M059J (cell line): ENCODE measurements at regions not wholly inside any gene's neighbourhood (a gene's known extent, or its start where the extent isn't known, plus 50 kb on each side); places are given as distances from the start of the nearest gene placed in this dataset.

Experiments
- DNase-seq: peaks from one replicate; pipeline ENCODE4 v3.0.0-alpha.2; 2012; ENCODE audit warnings: low read depth

DNA sequence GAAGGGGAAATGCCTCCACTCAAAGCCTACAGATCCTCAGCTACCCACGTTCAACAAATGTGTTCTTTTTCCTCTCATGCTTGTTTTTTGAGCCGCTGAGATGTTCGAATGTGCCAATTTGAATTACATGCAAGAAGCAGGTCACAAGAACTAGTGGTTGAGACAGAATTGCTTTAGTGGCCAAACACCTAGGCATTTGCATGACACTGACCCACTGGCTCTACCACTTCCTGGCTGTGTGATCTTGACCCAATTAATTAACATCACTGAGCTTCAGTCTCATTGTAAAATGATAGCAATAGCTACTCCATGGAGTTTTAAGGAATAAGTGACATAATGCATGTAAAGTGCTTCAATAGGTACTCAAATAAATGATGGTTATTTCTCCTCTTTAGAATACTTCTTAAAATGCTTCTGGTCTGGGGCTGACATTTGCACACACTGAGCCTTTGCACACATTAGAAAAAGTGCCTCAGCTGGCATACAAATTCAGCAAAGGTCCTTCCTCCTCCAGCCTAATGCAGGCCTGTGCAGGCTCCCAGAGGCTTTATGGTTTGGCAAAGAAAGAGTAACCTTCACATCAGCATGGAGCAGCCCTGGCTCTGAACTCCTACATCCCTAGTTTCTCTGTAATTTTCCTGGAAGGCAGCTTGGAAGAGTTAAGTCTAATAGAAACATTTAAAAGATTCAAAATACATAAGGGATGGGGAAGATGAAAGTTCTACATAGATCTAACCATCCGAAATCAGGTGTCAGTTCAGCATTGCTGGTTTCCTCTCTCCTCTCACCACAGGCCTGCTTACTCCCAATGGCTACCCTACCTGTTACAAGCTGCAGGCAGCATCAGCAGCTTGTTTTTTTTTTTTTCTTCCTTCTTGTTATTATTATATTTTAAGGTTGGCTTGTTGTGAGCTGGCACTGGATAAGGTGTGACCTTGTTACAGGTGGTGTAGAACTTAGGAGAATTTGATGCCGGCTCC is 107.4 kb downstream of the TBX19 start:
- no peak for DNase-seq

DNA sequence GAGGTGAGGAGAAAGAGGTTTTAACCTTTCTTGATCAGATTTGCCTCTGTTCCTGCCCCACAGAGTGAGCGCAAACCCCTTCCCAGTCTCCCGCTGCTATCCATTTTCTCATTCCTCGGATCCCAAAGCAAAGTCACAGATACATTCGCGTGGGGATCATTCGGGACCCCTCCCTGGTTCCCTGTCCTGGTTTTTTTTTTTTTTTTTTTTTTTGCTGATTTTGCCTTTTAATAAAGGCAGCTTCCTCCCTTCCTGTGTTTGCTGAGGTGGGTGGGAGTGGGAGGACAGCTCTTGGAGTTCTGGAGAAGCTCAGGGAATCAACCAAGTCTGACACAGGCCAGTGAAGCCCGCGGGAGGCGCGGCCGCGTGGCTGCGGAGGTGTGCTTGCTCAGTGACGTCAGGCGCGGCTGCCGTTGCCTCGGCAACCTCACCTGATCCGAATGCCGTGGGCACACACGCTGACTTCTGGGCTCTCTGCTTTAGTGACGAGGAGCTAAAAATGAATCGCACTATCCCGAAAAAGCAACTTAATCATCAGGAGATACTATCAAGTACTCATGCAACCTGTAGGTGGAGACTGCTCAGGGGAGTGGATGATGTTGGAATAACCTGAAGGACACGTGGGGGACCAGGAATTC is 106.4 kb downstream of the TBX19 start:
- DNase-seq, result peak; percentile 48

DNA sequence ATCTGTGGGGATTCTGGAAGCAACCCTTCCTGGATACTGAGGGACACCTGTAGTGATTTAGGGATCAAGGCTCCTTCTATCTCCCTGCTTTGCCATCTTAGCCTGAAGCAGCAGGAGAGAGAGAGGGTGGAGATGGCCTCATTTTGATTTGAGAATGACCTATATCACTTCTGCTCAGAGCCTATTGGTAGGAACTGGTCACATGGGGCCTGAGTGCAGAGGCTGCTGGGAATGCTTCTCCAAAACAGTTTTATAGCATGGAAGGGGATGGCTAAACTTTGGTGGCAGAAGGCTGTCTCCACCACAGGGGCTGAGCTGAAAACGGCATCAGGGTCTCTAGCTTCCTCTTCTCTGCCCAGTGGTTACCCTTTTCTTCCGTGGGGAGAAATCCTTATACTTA is 105.8 kb downstream of the TBX19 start:
- no peak for DNase-seq

DNA sequence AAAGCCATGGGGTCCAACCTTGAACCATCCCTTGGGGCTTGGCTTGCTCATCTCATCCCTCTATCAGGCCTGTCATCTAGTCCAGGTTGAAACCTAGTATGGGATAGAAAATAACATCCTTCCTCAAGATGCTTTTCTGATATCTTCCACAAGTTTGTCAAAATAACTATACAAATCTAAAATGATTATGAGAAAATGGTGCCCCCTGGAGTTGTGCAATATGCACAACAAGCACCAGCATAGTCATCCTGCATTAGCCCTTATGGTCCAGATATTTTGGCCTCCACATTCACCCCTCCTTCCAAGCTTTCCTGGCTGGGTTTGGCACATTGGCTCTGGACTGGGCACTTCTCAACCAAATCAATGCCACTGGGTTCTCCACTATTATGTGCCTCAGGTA is 101.2 kb downstream of the TBX19 start:
- no peak for DNase-seq

DNA sequence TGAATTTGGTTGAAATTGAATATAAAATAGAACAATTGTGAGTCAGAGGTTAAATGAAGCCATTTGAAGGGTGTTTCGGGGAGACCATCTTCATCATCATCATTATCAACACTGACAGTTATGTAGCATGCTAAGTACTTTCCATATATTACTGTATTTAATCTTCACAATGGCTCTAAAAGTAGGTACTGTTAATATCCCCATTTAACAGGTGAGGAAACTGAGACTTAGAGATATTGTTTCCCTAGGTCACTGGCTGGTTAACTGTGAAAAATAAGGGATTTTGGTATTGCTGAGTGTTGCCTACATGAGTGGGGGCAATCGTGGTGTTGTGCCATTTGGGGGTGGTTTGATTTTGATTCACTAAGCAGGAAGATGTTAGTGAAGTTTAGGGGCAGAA is 100.3 kb downstream of the TBX19 start:
- no peak for DNase-seq

DNA sequence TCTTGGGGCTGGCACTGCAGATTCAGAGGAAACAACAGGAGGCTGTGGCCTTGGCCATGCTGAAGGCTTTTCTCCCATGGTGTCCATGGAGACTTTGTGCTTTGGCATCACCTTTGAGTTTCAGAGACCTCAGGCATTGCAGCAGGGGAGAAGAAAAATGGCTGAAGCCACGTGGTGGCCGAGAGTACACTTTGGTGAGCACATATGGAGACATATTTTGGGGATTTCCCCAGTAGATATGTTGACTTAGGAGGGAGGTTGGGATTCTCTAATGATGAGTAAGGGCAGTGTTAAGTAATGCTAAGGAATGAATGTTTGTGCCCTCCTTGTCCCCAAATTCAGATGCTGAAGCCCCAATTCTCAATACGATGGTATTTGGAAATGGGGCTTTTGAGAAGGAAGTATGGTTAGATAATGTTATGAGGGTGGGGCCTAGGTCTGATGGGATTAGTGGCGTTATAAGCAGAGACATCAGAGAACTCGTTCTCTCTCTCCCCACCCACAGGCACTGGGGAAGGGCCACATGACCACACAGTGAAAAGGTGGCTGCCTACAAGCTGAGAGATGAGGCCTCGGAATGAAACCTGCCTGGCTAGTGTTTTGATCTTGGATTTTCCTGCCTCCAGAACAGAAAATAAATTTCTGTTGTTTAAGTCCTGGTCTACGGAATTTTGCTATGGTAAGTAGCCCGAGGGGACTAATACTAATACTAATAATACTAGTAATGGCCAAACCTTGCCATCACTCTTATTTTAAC is 98.6 kb downstream of the TBX19 start:
- peak; percentile 21 for DNase-seq

DNA sequence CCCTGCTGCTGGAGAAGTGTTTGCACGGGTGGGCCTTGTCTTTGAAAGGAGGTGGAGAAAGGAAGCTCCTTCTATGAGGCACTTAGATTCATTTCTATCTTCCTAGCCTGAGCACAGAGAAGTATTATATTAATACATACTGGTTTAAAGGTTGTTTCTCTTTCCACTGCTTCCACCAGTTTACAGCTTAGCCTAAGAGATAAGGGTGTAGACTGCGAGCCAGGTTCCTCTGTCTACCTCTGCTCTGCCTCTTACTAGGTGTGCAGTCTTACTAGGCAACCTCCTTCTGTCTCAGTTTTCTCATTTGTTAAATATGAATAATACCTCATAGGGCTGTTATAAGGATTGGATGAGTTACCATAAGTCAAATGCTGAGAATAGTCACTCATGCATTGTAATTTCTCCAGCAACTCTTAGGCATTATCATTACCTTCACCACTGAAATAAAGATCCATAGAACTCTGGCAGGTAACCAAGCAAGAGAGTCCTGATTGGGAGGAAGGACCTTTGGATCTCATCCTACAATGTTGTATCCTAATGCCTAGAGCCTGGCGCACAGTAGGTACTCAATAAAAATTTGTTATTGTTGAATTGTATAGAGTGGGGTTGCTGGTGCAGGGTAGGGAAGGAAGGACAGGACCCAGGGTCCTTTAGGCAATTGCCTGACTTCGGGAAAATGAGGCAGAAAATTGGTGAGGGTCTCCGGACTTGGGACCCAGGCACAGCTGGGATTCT is 95.1 kb downstream of the TBX19 start:
- no peak for DNase-seq

DNA sequence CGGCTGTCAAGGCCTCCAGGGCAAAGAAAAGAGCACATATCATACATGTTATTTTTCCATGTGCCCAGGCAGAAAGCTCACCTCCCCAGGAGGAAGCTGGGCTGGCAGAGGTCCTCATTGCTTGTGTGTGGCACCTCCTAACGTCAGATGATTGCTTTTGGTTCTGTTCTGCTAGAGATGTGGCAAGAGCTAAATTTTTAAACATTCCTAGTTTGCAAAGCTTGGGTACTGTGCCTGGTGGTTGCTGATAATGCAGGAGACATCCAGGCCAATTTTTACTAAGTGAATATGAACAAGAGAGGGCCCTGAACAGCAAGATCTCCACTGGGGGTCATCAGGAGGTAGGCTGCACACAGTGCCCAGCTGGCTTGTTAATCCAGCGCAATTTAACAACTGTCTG is 93.9 kb downstream of the TBX19 start:
- no peak for DNase-seq

DNA sequence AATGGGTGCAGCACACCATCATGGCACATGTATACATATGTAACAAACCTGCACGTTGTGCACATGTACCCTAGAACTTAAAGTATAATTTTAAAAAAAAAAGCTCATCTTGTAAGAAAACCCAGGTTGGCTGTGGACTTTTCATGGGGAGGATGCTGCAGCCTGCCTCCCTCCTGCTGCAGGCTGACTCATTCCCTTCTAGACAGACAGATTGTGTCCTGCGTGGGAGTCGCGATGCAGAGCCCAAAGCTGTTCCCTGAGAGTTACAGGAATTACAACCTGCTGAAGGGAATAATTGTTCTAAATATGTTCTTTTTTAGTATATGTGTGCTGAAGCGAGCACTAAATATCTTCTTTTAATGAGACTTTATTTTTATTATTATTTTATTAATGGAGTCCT is 93.2 kb downstream of the TBX19 start:
- DNase-seq, result no peak

DNA sequence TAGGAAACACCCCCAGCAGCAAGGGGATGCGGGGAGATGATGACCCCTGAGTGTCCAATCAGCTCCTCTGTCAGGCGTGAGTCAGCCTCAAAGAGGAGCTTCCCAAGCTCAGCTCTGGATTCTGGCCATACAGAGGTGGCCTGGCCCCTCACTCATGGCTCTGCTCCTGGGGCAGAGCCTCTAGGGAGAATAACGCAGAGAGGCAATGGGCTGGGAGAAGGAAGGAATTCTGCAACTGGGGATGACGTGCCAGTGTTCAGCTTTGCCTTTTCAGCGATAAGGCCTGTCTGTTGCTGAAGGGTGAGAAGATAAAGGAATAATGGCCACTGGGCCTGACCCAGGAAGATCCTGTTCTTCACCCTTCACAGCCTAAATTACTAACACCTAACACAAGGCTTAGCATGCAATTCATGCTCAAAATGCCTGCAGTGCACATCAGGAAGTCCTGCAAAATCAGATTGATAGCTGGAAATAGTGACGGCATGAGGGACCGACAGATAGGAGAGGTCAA is 92.2 kb downstream of the TBX19 start:
- no peak for DNase-seq

DNA sequence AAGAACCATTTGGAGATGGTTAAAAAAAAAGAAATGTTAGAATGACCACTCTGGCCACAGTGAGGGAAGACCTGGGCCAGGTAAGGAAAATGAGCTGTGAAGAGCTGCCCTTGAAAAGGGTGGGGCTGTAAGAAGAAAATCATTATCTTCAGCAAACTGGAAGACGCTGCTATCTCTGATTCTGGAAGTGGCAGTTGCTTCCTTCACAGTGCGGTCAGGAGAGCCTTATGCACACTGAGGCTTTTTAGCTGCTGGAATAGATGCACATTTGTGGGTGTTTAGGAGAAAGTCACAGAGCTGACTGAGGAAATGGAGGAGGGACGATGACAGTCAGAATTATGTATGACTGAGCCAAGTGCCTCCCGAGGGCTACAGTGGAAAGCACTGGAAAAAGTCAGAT is 91.6 kb downstream of the TBX19 start:
- no peak for DNase-seq

DNA sequence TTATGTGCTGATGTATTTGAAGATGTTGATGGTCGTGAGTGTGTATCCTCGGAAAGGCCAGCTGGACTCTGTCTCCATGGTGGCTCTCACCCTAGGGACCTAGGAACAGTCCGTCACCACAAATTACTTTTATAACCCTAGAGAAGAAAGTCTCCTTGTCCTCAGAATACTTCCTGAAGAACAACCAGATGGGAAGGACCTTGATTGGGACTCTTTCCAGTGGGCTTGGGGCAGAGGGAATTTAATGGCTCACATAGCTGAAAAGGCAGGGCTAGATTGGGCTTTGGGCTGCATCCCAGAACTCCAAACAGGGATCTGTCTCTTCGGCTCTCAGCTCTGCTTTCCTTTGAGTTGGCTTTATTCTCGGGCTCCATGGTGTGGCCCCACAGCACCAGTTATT is 90.8 kb downstream of the TBX19 start:
- DNase-seq, result no peak

DNA sequence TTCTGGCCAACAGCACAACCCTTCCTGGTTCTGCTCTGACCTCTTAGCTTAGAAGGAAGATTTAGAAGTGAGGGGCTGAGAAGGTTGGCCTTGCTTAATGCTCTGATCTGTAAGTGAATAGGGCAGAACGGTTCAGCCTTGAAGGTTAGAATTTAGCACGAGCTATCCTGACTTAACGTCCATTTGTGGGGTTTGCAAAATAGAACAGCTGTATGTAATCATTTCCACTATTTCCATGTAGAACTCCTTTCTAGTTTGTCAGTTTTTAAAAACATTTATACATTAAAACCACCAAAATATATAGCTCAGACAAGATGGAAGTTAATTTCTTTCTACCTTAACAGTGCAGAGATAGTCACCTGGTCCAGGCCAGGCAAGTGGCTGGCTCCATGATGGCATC is 89.9 kb downstream of the TBX19 start:
- DNase-seq, result no peak

DNA sequence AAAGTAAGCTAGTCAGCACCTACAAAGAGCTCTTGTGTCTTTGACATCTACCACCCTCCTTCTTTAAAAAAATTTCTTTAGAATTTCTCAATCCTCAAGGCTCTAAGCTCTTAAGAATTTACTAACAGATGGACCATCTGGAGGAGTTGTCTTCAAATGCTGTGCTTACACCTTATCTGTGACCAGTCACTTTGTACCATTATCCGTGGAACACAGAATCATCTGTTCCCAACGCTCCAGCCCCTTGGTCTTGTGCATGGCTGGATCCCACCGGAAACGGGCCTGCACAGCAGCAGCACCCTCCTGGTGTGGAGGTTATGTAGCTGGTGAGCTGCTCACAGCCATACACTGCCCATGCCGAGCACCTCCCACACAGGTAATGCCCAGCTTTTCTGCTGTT is 89.0 kb downstream of the TBX19 start:
- DNase-seq, result no peak

DNA sequence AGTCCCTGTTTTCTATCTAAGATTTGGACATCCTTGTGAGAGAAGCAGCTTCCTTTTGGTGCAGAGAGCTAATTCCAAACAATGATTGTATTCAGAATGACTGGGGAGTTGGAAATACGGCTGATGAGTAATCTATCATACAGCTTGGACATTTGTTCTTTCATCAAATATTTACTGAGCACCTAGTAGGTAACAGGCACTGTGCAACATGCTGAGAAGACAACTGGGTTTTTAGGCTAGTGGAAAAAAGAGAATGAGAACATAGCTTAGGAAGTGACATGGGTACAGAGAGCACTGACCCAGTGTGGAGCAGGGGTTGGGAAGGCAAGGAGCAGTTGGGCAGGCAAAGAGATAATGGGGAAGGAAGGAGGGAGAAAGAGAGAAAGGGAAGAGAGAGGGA is 87.5 kb downstream of the TBX19 start:
- DNase-seq, result no peak

DNA sequence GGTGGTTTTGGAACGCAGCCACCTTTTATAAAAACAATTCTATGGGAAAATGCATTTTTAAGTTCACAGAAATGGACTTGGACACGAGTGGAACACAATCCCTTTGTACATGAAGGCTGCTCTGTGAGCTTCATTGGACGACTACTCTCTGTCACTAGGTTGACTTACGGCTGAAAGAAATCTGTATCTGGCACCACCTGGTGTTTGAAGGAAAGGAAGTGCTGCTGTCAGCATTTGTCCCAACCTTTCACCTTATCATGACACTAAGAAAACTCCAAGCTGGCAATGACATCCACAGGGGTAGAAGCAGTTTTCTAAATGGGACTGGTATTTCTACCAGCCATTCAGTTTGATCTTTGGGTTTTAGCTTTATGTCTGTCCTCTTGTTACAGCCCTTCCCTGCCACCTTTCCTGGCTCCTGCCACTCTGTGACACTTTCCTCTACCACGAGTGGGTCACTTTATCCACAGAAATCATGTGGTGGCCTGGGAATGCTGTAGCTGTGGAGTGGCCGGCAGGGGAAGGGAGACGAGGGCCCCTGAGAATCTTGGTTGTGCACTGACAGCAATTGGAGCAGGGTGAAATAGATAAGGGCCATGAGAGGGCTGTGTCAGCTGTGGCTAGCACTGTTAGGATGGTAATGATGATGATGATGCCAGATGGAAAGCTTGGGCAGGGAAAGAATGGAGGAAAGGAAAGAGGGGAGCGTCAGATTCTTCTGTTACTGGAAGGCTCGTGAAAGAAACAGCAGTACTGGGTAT is 85.2 kb downstream of the TBX19 start:
- DNase-seq, result no peak
